Keratinocyte (primary cell): ENCODE measurements at regions not wholly inside any gene's neighbourhood (a gene's known extent, or its start where the extent isn't known, plus 50 kb on each side); places are given as distances from the start of the nearest gene placed in this dataset.

Source experiments
- EZH2 ChIP-seq: IDR thresholded peaks from one replicate; pipeline ENCODE4 v1.6.1; 2012; ENCODE audit warnings: inconsistent platforms, mild to moderate bottlenecking, low read length, moderate library complexity
- TF ChIP-seq, protein P1 (sequence below), 3 experiments: IDR thresholded peaks in 1 of 3; conservative IDR thresholded peaks in 1 of 3; optimal IDR thresholded peaks in 1 of 3; 2 replicates in 2 of 3; 3 replicates in 1 of 3; pipeline versions ENCODE3 to v1.5.1; 2011; ENCODE audit warnings: low read length in 3 of 3, mild to moderate bottlenecking in 3 of 3, moderate library complexity in 2 of 3, control low read depth in 1 of 3, inconsistent platforms in 1 of 3; ENCODE audit not compliant: insufficient read depth in 2 of 3; ENCODE audit errors: extremely low read depth in 1 of 3

DNA sequence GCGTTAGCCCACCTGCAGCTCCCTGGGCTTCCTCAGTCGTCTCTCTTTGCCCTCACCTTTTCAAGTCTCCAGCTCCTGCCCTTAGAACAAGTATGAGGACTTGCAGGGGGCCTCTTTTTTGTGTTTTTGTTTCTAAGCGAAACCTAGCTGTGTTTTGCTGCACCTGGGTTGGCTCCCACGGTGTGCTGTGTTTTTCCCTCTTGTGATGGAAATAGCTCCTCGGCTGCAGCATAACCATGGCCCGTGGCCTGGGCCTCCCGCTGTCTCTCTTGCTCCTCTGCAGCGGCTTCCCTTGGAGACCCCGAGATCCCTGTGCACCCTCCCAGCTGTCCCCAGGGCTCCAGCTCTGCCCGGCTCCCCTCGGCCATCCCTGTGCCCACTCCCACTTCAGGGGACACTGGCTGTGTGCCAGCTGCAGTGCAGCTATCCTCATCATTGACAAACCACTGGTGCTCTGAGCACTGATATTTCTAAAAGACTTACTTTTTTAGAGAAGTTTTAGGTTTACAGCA is 75.6 kb upstream of the TCERG1L start:
- TF ChIP-seq, protein P1, sequence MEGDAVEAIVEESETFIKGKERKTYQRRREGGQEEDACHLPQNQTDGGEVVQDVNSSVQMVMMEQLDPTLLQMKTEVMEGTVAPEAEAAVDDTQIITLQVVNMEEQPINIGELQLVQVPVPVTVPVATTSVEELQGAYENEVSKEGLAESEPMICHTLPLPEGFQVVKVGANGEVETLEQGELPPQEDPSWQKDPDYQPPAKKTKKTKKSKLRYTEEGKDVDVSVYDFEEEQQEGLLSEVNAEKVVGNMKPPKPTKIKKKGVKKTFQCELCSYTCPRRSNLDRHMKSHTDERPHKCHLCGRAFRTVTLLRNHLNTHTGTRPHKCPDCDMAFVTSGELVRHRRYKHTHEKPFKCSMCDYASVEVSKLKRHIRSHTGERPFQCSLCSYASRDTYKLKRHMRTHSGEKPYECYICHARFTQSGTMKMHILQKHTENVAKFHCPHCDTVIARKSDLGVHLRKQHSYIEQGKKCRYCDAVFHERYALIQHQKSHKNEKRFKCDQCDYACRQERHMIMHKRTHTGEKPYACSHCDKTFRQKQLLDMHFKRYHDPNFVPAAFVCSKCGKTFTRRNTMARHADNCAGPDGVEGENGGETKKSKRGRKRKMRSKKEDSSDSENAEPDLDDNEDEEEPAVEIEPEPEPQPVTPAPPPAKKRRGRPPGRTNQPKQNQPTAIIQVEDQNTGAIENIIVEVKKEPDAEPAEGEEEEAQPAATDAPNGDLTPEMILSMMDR (optimal IDR thresholded peaks at IDR 0.05 in 1 of 3, IDR thresholded peaks at IDR 0.05 in 1 of 3, conservative IDR thresholded peaks at IDR 0.05 in 1 of 3; ENCODE audit: extremely low read depth in 1 of 3, insufficient read depth in 2 of 3, low read length in 3 of 3): no peak
- no peak for TF ChIP-seq EZH2
